Colonic mucosa (tissue), 4 donors: ENCODE measurements at regions not wholly inside any gene's neighbourhood (a gene's known extent, or its start where the extent isn't known, plus 50 kb on each side); places are given as distances from the start of the nearest gene placed in this dataset.

Source experiments
- DNase-seq: peaks from one replicate; pipeline ENCODE4 v3.0.0-alpha.2; 2020
- H3K27ac ChIP-seq: fragments of 200-600 bp; one replicate; pipeline ENCODE4 v1.8.0; 2021
- H3K27me3 ChIP-seq: fragments of 200-600 bp; one replicate; pipeline ENCODE4 v1.8.0; 2021
- H3K36me3 ChIP-seq: fragments of 200-600 bp; one replicate; pipeline ENCODE4 v1.8.0; 2021
- H3K4me1 ChIP-seq: fragments of 200-600 bp; one replicate; pipeline ENCODE4 v1.8.0; 2021; ENCODE audit warnings: mild to moderate bottlenecking
- H3K4me3 ChIP-seq: fragments of 200-600 bp; one replicate; pipeline ENCODE4 v1.8.0; 2021
- H3K9ac ChIP-seq, 2 donors: one replicate each; pipeline ENCODE4 v1.7.0; 2013; ENCODE audit warnings: control low read depth in 2 of 2, low read depth in 2 of 2, low read length in 2 of 2
- H3K9me3 ChIP-seq: fragments of 200-600 bp; one replicate; pipeline ENCODE4 v1.8.0; 2021
- CTCF ChIP-seq: fragments of 200-600 bp; IDR thresholded peaks from one replicate; pipeline ENCODE4 v1.8.0; 2022; ENCODE audit warnings: antibody characterized with exemption, mild to moderate bottlenecking
- intact Hi-C: fragments of 100-400 bp; cut with DNase I; formaldehyde crosslinking; loops from one replicate; pipeline ENCODE4 v1.14.1; 2022
- donor health status: healthy.
- donor health status: DM: no; HTN: no; CAD: no.
- donor health status: DM: no; HTN: no; CAD: no.

- Histone ChIP-seq H3K27ac (no peak overlapping the region), H3K4me1 (no peaks in the 10 kb centered on the region), H3K4me3 (no peak overlapping the region), H3K27me3 (no peaks in the 10 kb centered on the region), H3K9ac (no peak overlapping the region), H3K36me3 (no peaks in the 10 kb centered on the region), H3K9me3 (no peaks in the 10 kb centered on the region)
- intact Hi-C loops = no loop called here
- DNase-seq = no peak
- no peak for TF ChIP-seq CTCF
Observed at GRCh38 chr1:83545066-83545862, 453.7 kb downstream of the TTLL7 start.

- Histone ChIP-seq H3K9ac (no peak overlapping the region), H3K27ac (no peak overlapping the region), H3K9me3 (no peaks in the 10 kb centered on the region), H3K4me1 (no peaks in the 10 kb centered on the region), H3K4me3 (no peak overlapping the region), H3K27me3 (no peaks in the 10 kb centered on the region), H3K36me3 (no peaks in the 10 kb centered on the region)
- intact Hi-C loops = no loop called here
- DNase-seq = no peak
- TF ChIP-seq CTCF = no peak
Observed at GRCh38 chr1:83543222-83543973, 455.5 kb downstream of the TTLL7 start.

- intact Hi-C loops = no loop called here
- H3K4me1 ChIP-seq = no peaks in the 10 kb centered on the region
- no peak for TF ChIP-seq CTCF
Observed at GRCh38 chr1:83531521-83532309, 467.2 kb downstream of the TTLL7 start.

GRCh38 chr1:83530506-83530905, 468.4 kb downstream of the TTLL7 start:
- no peak overlapping the region for H3K9ac ChIP-seq
- H3K4me1 ChIP-seq = no peaks in the 10 kb centered on the region
- H3K4me3 ChIP-seq = no peak overlapping the region
- intact Hi-C loops = no loop called here
- H3K27ac ChIP-seq = no peak overlapping the region
- H3K27me3 ChIP-seq = no peaks in the 10 kb centered on the region
- TF ChIP-seq CTCF = no peak
- no peaks in the 10 kb centered on the region for H3K9me3 ChIP-seq
- no peak for DNase-seq
- H3K36me3 ChIP-seq = no peaks in the 10 kb centered on the region

More at GRCh38 chr1:83531521-83532309, 467.2 kb downstream of the TTLL7 start:
- H3K27ac ChIP-seq = no peak overlapping the region
- no peak overlapping the region for H3K9ac ChIP-seq
- no peaks in the 10 kb centered on the region for H3K9me3 ChIP-seq
- no peaks in the 10 kb centered on the region for H3K27me3 ChIP-seq
- H3K36me3 ChIP-seq = no peaks in the 10 kb centered on the region
- H3K4me3 ChIP-seq = no peak overlapping the region
- DNase-seq = no peak

GRCh38 chr1:83527987-83528386, 470.9 kb downstream of the TTLL7 start:
- no peak overlapping the region for H3K27ac ChIP-seq
- DNase-seq = no peak
- no peak for TF ChIP-seq CTCF
- H3K27me3 ChIP-seq = no peaks in the 10 kb centered on the region
- H3K4me1 ChIP-seq = no peaks in the 10 kb centered on the region
- intact Hi-C loops = no loop called here
- H3K36me3 ChIP-seq = no peaks in the 10 kb centered on the region
- H3K9me3 ChIP-seq = no peaks in the 10 kb centered on the region
- no peak overlapping the region for H3K9ac ChIP-seq
- no peak overlapping the region for H3K4me3 ChIP-seq
